ENCODE measurements at regions not wholly inside any gene's neighbourhood (a gene's known extent, or its start where the extent isn't known, plus 50 kb on each side); places are given as distances from the start of the nearest gene placed in this dataset.

DNA sequence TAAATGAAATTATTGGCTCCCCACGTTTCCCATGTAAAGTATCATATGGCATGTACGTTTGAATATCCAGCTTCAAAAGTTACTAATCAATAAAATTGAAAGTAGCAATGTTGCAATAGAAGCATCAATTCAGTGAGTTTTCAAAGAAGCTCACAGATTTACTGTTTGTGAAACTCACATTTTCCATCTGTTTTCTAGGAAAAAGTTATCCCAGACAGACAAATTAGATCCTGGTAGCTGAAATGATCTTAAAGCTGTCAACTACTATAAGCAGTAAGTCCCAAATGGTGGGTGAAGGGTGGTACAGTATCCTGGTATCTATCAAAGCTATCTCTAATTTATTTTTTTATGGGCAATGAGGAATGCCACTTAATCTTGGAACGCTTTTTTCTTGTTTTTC is 60.7 kb upstream of the MXRA5 start:
- Histone ChIP-seq H3K9me3 (ENCODE audit: control insufficient read depth, insufficient read depth, low read depth, low read length) (no peaks in the 10 kb centered on the region), H3K27ac (ENCODE audit: extremely low read depth, low read depth, low read length) (no peak overlapping the region), H3K36me3 (ENCODE audit: control insufficient read depth in 2 of 2, insufficient read depth in 1 of 2, low read length in 2 of 2) (no peaks in the 10 kb centered on the region), H3K4me1 (ENCODE audit: control insufficient read depth, insufficient read depth, low read length) (no peaks in the 10 kb centered on the region), H3K4me3 (ENCODE audit: low read depth, low read length) (no peak overlapping the region)
- POLR2A ChIA-PET: no interaction called here
- CTCF ChIA-PET: no interaction called here
- TF ChIP-seq YY2 (tag by site-specific recombination; IDR thresholded peaks at IDR 0.05): no peak

DNA sequence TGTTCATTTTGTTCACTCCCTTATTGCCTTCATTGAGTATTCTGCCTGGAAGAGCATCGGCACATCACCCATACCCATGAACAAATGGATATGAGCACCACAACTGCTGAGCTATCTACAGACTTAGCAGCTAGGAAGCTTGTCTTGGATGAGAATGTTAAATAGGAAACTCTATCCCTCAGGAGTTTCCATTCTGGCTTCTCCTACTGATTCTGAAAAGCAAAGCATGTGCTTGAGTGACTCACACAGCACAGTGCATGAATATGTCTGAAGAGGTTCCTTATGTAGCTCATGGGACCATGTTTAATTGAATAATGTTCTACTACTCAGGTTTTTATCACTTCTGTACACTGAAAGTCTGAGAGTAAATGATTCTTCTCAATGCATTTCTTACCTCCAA is 57.3 kb upstream of the MXRA5 start:
- POLR2A ChIA-PET: no interaction called here

More for the DNA sequence above, 57.3 kb upstream of the MXRA5 start:
- CTCF ChIA-PET: no interaction called here
- H3K4me1 ChIP-seq (ENCODE audit: control insufficient read depth, insufficient read depth, low read length): no peaks in the 10 kb centered on the region
- no peaks in the 10 kb centered on the region for H3K36me3 ChIP-seq (ENCODE audit: control insufficient read depth in 2 of 2, insufficient read depth in 1 of 2, low read length in 2 of 2)
- H3K9me3 ChIP-seq (ENCODE audit: control insufficient read depth, insufficient read depth, low read depth, low read length): no peaks in the 10 kb centered on the region
- H3K27ac ChIP-seq (ENCODE audit: extremely low read depth, low read depth, low read length): no peak overlapping the region
- no peak overlapping the region for H3K4me3 ChIP-seq (ENCODE audit: low read depth, low read length)
- TF ChIP-seq, protein P1, sequence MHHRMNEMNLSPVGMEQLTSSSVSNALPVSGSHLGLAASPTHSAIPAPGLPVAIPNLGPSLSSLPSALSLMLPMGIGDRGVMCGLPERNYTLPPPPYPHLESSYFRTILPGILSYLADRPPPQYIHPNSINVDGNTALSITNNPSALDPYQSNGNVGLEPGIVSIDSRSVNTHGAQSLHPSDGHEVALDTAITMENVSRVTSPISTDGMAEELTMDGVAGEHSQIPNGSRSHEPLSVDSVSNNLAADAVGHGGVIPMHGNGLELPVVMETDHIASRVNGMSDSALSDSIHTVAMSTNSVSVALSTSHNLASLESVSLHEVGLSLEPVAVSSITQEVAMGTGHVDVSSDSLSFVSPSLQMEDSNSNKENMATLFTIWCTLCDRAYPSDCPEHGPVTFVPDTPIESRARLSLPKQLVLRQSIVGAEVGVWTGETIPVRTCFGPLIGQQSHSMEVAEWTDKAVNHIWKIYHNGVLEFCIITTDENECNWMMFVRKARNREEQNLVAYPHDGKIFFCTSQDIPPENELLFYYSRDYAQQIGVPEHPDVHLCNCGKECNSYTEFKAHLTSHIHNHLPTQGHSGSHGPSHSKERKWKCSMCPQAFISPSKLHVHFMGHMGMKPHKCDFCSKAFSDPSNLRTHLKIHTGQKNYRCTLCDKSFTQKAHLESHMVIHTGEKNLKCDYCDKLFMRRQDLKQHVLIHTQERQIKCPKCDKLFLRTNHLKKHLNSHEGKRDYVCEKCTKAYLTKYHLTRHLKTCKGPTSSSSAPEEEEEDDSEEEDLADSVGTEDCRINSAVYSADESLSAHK (tag by site-specific recombination; IDR thresholded peaks at IDR 0.05): no peak
- TF ChIP-seq ZBTB1 (tag by site-specific recombination; IDR thresholded peaks at IDR 0.05) (no peak), RBAK (tag by site-specific recombination; IDR thresholded peaks at IDR 0.05) (no peak), ZBTB21 (tag by site-specific recombination; IDR thresholded peaks at IDR 0.05) (no peak), ZNF394 (tag by site-specific recombination; IDR thresholded peaks at IDR 0.05; ENCODE audit: borderline replicate concordance) (no peak), ZNF558 (tag by site-specific recombination; IDR thresholded peaks at IDR 0.05) (no peak), ZNF626 (tag by site-specific recombination; IDR thresholded peaks at IDR 0.05) (no peak), ZSCAN23 (tag by site-specific recombination; IDR thresholded peaks at IDR 0.05) (no peak), GFI1B (tag by site-specific recombination; IDR thresholded peaks at IDR 0.05) (no peak), YY1 (tag by site-specific recombination; IDR thresholded peaks at IDR 0.05) (no peak), SP2 (tag by site-specific recombination; IDR thresholded peaks at IDR 0.05) (no peak), ZNF292 (tag by site-specific recombination; IDR thresholded peaks at IDR 0.05; ENCODE audit: borderline replicate concordance, low read depth) (no peak), ZNF623 (tag by site-specific recombination; IDR thresholded peaks at IDR 0.05) (no peak)
- TF ChIP-seq, protein P2, sequence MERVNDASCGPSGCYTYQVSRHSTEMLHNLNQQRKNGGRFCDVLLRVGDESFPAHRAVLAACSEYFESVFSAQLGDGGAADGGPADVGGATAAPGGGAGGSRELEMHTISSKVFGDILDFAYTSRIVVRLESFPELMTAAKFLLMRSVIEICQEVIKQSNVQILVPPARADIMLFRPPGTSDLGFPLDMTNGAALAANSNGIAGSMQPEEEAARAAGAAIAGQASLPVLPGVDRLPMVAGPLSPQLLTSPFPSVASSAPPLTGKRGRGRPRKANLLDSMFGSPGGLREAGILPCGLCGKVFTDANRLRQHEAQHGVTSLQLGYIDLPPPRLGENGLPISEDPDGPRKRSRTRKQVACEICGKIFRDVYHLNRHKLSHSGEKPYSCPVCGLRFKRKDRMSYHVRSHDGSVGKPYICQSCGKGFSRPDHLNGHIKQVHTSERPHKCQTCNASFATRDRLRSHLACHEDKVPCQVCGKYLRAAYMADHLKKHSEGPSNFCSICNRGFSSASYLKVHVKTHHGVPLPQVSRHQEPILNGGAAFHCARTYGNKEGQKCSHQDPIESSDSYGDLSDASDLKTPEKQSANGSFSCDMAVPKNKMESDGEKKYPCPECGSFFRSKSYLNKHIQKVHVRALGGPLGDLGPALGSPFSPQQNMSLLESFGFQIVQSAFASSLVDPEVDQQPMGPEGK (tag by site-specific recombination; IDR thresholded peaks at IDR 0.05): no peak
- TF ChIP-seq, protein P3, sequence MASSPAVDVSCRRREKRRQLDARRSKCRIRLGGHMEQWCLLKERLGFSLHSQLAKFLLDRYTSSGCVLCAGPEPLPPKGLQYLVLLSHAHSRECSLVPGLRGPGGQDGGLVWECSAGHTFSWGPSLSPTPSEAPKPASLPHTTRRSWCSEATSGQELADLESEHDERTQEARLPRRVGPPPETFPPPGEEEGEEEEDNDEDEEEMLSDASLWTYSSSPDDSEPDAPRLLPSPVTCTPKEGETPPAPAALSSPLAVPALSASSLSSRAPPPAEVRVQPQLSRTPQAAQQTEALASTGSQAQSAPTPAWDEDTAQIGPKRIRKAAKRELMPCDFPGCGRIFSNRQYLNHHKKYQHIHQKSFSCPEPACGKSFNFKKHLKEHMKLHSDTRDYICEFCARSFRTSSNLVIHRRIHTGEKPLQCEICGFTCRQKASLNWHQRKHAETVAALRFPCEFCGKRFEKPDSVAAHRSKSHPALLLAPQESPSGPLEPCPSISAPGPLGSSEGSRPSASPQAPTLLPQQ (tag by site-specific recombination; IDR thresholded peaks at IDR 0.05): no peak
